ENCODE measurements at regions not wholly inside any gene's neighbourhood (a gene's known extent, or its start where the extent isn't known, plus 50 kb on each side); places are given as distances from the start of the nearest gene placed in this dataset.

DNA sequence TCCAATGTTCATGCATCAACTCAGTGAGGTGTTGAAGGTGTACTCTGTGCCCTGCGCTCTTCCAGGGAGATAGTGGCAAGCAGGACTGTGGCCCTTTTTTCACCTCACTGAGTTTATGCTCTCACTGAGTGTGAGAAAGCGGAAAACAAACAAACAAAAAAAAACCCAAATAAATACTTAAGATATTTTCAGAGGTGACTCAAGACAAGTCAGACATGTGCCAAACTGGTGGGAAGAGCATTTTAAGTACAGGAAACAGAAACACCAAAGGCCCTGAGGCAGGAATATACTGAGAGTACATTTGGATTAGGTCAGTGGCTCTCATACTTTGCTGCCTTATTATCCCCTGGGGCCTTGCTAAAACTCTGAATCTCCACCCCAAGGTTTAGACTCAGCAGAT, 111.9 kb upstream of the IGFBP3 start:
- H3K27ac ChIP-seq (ENCODE audit: low read depth in 1 of 2, low read length in 2 of 2) = no peak overlapping the region
- H3K9me3 ChIP-seq (ENCODE audit: control insufficient read depth in 4 of 4, low read length in 3 of 4) = no peaks in the 10 kb centered on the region
- 98% methylated on average over 2 of the region's 2 CpGs for WGBS
- H3K9ac ChIP-seq (ENCODE audit: low read depth in 1 of 2, low read length in 2 of 2) = no peak overlapping the region
- DNase-seq (ENCODE audit: low spot score) = no peak
- no peak overlapping the region for H3K4me3 ChIP-seq (ENCODE audit: low read depth in 1 of 3, low read length in 3 of 3)
- no peaks in the 10 kb centered on the region for H3K36me3 ChIP-seq (ENCODE audit: control insufficient read depth in 4 of 4, insufficient read depth in 3 of 4, low read depth in 1 of 4, low read length in 3 of 4)
- H3K27me3 ChIP-seq (ENCODE audit: control insufficient read depth in 4 of 4, insufficient read depth in 4 of 4, low read length in 3 of 4) = no peaks in the 10 kb centered on the region
- no peak for TF ChIP-seq MAX (IDR thresholded peaks at IDR 0.05)
- no peak for TF ChIP-seq RXRA (IDR thresholded peaks at IDR 0.05)
- no peak for TF ChIP-seq SP1 (IDR thresholded peaks at IDR 0.05)
- no peak for TF ChIP-seq YY1 (IDR thresholded peaks at IDR 0.05)
- no peak for TF ChIP-seq FOXA2 (IDR thresholded peaks at IDR 0.05)
- no peak for TF ChIP-seq ZBTB33 (IDR thresholded peaks at IDR 0.05)
- TF ChIP-seq TAF1 (conservative IDR thresholded peaks at IDR 0.05) = no peak
- TF ChIP-seq REST (IDR thresholded peaks at IDR 0.05) = no peak
- no peak for TF ChIP-seq GABPA (IDR thresholded peaks at IDR 0.05 in 1 of 2, conservative IDR thresholded peaks at IDR 0.05 in 1 of 2)
- TF ChIP-seq, protein P1, sequence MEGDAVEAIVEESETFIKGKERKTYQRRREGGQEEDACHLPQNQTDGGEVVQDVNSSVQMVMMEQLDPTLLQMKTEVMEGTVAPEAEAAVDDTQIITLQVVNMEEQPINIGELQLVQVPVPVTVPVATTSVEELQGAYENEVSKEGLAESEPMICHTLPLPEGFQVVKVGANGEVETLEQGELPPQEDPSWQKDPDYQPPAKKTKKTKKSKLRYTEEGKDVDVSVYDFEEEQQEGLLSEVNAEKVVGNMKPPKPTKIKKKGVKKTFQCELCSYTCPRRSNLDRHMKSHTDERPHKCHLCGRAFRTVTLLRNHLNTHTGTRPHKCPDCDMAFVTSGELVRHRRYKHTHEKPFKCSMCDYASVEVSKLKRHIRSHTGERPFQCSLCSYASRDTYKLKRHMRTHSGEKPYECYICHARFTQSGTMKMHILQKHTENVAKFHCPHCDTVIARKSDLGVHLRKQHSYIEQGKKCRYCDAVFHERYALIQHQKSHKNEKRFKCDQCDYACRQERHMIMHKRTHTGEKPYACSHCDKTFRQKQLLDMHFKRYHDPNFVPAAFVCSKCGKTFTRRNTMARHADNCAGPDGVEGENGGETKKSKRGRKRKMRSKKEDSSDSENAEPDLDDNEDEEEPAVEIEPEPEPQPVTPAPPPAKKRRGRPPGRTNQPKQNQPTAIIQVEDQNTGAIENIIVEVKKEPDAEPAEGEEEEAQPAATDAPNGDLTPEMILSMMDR (IDR thresholded peaks at IDR 0.05; ENCODE audit: low read depth, low read length, missing input control) = no peak
- no peak for TF ChIP-seq NR2F2 (IDR thresholded peaks at IDR 0.05)
- no peaks in the 10 kb centered on the region for H3K4me1 ChIP-seq (ENCODE audit: control insufficient read depth in 4 of 4, insufficient read depth in 4 of 4, low read length in 3 of 4)

- TF ChIP-seq HNF4A (conservative IDR thresholded peaks at IDR 0.05) = peak; percentile 16 to 24
- no peak for TF ChIP-seq RAD21 (IDR thresholded peaks at IDR 0.05)
- TF ChIP-seq FOXA2 (IDR thresholded peaks at IDR 0.05) = no peak
- H3K4me1 ChIP-seq (ENCODE audit: control insufficient read depth in 4 of 4, insufficient read depth in 4 of 4, low read length in 3 of 4) = no peaks in the 10 kb centered on the region
- no peak overlapping the region for H3K9ac ChIP-seq (ENCODE audit: low read depth in 1 of 2, low read length in 2 of 2)
- no peak overlapping the region for H3K4me3 ChIP-seq (ENCODE audit: low read depth in 1 of 3, low read length in 3 of 3)
- no peak overlapping the region for H3K27ac ChIP-seq (ENCODE audit: low read depth in 1 of 2, low read length in 2 of 2)
- no peaks in the 10 kb centered on the region for H3K9me3 ChIP-seq (ENCODE audit: control insufficient read depth in 4 of 4, low read length in 3 of 4)
- H3K27me3 ChIP-seq (ENCODE audit: control insufficient read depth in 4 of 4, insufficient read depth in 4 of 4, low read length in 3 of 4) = no peaks in the 10 kb centered on the region
- no peaks in the 10 kb centered on the region for H3K36me3 ChIP-seq (ENCODE audit: control insufficient read depth in 4 of 4, insufficient read depth in 3 of 4, low read depth in 1 of 4, low read length in 3 of 4)
- WGBS = 74% methylated on average over 6 of the region's 6 CpGs
- DNase-seq (ENCODE audit: low spot score) = no peak
Measured at GRCh38 chr7:46032353-46032752, 111.3 kb upstream of the IGFBP3 start.

All from liver (tissue), 8 donors.